Fibroblast of skin of left biceps (primary cell): ENCODE measurements at regions not wholly inside any gene's neighbourhood (a gene's known extent, or its start where the extent isn't known, plus 50 kb on each side); places are given as distances from the start of the nearest gene placed in this dataset.
"Not testable (repeated sequence)": the region's sequence is repeated elsewhere in the genome, so short reads cannot be mapped to it uniquely, and the experiment has no call there.

ENCODE experiments used
- DNase-seq, 2 experiments: peaks; one replicate each; pipeline ENCODE4 v3.0.0-alpha.2; 2013; ENCODE audit warnings: low read depth in 2 of 2

DNA sequence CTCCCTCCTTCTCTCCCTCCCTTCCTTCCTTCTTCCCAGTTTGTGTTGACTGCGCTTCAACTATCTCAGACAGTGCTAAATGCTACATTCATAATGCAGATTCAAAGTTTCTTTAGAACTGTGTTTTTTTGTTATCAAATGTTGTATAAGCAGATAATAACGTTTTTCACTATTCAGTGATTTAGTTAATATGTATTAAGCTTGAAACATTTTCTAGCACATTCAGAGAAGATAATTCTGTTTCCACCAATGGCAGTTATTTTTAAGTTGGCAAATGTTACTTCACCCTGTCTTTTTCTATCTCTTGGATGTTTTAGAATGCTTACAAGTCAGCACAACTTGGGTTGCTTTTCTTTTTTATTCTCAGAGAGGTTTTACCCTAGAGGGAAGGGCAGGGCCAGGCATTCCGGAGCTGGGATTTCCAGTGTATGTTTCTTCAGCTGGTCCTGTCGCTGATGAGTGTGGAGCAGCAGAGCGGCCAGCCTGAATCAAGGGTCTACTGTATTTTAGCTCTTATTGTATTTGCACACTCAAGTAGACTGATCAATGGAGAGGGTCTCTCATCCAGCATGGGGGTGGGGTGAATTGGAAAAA, 162.3 kb upstream of the ARHGAP20 start:
- DNase-seq, result no peak

DNA sequence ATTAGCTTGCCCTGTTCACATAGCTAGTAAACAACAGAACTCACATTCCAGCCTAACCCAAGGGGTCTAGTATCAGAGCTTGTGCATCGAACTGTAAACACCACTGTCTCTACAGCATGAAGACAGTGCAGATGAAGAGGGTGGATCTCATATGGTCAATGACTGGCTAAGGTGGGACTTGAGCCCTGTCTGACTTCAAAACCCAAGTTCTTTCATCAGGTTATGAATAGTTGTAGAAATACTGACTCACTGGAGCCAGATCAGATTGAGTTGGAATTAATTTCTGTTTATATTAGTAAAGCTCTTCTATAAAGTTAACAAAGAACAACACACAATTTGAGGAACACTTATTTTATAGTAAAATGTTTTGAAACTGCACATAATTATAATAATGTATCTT, 161.7 kb upstream of the ARHGAP20 start:
- no peak for DNase-seq

- no peak for DNase-seq
Observed at GRCh38 chr11:110870816-110871522, 158.7 kb upstream of the ARHGAP20 start.

DNA sequence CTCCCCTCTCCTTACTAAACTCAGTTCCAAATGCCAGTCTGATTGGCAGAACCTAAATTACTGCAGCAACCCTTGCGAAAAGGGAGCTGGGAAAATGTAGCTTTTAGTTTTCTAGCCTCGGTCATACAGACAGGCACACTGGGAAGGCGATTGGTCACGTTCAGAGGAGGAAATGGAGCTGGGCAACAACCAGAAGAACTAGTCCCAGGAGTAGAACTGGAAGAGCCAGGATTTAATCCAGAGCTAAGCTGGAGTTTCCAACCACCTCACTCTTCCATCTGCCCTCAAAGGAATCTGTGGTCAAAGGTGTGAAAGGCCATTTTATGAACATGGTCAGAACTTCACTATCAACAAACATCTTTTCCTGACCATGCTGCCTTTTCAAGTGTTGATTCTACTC, 155.7 kb upstream of the ARHGAP20 start:
- DNase-seq, result no peak

- DNase-seq, result no peak
Observed at GRCh38 chr11:110866081-110866480, 153.8 kb upstream of the ARHGAP20 start.

DNA sequence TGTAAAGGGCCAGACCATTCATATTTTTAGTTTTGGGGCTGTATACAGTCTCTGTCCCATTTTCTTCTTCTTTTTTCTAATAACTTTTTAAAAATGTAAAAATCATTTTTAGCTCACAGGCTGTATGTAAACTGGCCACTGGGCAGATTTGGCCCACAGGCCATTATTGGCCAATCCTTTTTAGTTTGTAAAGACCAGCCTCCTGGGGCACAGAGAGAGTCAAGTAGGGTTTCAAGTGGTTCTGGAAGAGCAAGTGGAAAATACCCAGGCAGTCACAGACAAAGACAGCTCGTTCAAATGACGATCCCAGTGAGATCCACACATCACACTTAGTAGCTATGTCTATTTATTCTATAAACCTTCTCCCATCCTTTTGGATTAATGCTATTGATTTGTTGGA, 150.2 kb upstream of the ARHGAP20 start:
- no peak for DNase-seq

GRCh38 chr11:110860461-110860860, 148.2 kb upstream of the ARHGAP20 start:
- no peak for DNase-seq

DNA sequence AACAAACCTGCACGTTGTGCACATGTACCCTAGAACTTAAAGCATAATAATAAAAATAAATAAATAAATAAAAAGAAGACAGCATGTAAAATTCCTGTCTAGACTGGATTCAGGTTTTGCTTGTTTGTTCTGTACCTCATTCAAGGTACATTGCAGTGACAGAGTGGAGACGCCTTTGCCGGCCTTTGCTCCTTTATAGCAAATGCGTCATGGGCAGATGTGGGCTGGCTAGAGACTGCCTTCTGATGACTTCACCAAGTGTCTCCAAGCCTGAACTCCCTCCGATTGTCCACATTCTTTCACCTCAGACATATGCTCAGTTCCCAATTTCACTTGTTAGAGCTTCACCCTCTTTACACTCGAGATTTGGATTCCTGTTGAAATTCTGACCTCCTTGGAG, 147.8 kb upstream of the ARHGAP20 start:
- no peak for DNase-seq

GRCh38 chr11:110859240-110859840, 147.1 kb upstream of the ARHGAP20 start:
- no peak for DNase-seq

- no peak for DNase-seq
Observed at GRCh38 chr11:110858547-110858921, 146.3 kb upstream of the ARHGAP20 start.

DNA sequence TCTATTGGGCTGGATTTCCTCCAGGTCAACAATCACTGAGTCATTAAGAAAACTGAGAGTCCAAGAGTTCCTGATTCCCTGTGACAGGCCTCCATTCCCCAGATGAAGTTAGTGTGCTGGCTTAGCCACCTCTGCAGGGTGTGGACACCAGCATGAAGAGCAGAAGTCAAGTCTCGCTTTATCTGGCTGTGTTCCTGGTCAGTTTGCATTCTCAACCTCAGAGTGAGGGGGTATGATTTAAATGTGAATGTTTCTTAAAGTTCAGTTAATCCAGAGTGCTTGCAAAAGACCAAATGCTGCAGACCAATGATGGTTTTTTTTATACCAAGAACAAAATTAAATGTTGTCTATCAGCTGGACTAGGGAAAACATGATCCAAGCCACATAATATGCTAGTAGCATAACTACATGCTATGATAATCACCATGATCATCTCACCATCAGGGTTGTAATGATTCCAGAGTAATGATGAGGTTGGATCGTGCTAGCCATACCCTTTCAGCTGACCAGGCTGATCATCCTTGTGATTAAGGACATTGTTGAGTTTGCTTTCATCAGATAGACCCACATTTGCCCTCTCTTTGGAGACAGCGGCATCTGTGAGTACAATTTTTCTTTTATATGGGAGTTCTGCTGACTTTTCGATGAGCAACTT, 145.8 kb upstream of the ARHGAP20 start:
- no peak for DNase-seq

DNA sequence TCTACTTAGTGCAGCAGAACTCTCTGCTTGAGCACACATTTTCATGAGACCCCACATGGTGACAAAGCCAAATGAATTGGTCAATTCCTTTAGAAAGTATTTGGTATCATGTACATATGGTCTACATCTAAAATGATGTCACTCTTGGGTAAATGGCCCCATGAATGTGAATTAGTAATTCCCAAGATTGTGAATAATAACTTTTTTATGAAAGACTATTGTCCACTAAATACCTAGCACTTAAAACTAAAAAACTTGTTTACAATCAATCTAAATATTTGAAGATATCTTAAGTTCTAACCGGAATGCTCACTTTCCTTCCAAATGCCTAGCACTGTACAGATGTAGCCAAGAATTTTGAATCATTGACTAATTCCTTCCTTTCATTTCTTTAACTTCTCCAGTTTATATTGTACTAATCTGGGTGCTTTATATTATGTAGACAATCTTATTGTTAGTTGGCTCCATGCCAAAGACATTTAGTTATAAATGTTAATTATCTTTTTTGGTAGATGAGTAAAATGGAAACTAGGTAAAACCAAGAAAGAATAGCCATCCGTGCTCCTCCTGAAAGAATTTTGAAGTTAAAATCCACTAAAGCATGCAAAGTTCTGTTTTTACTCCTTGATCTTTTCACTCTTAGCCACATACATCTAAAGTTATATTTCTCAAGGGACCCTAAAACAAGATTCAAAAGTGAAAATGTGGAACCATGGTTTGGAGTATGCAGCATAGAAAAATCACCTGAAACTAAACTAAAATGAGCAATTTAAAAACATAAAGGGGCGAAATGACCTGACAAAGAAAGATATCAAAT, 145.0 kb upstream of the ARHGAP20 start:
- DNase-seq, result no peak

DNA sequence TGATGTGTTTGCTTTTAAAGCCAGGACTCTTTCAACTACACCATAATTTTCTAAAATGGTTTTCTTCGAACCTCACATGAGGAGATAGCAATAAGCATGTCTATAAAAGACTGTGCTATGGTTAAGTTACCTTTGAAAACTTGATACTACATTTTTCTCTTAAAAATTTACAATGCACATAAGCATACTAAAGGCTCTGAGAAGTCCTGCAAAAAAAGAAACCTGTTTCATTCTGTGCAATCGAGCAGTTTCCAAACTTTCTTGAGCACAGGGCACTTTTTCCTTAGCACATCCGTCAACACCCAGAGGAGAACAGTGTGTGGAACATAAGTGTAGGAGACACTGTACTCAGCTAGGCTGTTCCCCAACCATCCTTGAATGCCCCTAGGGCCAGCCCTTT, 144.1 kb upstream of the ARHGAP20 start:
- DNase-seq, result no peak

- no peak for DNase-seq
Observed at GRCh38 chr11:110855191-110855590, 143.0 kb upstream of the ARHGAP20 start.

- no peak for DNase-seq
Observed at GRCh38 chr11:110852921-110853490, 140.8 kb upstream of the ARHGAP20 start.

DNA sequence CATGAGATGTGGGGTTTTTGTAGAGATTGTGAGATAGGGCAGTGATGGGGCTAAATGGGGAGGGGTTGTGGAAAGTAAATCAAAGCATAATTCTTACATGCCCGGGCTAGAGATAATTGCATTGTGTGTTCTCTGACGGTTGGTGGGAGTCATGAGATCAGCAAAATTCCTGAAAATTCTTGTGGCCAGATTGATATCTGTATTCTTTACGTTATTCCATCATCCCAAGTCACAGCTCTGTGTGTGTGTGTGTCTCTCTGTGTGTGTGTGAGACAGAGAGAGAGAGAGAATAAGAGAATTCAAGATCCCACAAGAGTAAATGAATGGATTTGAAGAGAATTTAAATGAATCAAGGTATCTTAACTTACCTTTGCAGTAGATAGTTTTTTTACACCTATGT, 138.6 kb upstream of the ARHGAP20 start:
- no peak for DNase-seq

GRCh38 chr11:110843053-110843452, 130.8 kb upstream of the ARHGAP20 start:
- DNase-seq, result not testable (repeated sequence)

DNA sequence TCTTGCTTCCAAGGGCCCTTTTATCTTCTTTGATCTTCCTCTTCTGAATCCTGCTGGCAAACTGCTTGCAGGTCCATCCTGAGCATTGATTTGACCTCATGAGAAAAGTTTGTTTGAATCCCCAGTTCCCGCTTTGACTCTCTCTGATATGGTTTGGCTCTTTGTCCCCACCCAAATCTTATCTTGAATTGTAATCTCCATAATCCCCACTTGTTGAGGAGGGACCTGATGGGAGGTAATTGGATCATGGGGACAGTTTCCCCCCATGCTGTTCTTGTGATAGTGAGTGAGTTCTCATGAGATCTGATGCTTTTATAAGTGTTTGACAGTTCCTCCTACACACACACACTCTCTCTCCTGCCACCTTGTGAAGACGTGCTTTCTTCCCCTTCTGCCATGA, 126.6 kb upstream of the ARHGAP20 start:
- no peak for DNase-seq

DNA sequence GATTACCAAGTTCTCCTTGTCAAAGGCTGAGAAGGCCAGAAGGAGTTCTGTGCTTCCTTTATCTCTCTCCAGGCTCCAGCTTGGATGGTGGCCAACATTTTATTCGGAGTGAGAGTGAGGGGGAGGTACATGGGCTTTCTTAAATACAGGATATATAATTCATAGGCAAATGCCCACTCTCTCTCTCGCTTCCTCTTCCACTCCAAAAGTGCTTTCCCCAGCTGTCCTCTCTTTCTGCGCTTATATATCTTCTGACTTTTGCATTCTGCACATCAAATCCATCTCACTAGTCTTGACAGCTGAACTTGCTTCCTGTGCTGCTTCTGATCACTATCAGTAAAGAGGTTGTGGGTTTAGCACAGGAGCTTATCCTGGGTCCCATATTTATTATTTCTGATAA, 125.4 kb upstream of the ARHGAP20 start:
- no peak for DNase-seq

DNA sequence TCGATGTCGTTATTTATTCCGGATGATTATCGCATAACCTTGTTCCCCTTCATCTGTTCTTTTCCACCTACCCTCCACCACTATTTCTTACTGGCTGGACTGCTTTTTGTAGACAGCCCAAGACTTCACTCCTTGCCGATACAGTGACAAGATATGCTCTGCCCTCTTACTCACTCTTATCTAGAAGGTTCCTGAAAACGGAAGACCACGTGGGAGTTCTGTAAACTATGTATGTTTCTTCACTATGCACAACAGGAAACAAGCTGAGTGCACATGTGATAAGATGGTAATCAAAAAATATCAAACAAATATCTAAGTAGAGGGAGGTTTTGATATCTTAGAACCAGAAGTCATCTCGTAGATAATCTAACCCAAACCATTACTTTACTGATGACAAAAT, 122.9 kb upstream of the ARHGAP20 start:
- DNase-seq, result no peak

DNA sequence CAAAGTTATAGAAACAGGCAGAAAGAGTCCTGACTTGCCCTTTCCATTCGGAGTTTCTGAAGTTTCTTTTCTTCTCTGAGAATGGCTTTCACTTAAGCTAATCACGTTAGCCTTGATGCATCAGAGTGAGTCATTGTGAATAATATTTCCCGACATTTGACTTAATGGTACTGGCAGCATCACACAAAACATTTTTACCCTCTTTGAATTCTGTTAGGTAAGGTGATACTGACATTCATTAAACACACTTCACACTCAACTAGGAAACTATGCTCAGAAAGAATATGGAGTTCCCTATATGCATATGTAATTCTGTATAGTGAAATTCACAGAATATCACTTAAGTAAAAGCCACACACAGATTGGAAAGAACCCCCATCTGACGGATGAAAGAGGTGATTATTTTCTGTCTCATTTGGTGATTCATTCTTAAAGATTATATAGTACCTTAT, 120.8 kb upstream of the ARHGAP20 start:
- DNase-seq, result no peak

GRCh38 chr11:110832539-110832938, 120.3 kb upstream of the ARHGAP20 start:
- no peak for DNase-seq
